GM21619 (cell line): ENCODE measurements at regions not wholly inside any gene's neighbourhood (a gene's known extent, or its start where the extent isn't known, plus 50 kb on each side); places are given as distances from the start of the nearest gene placed in this dataset.
A peak's percentile ranks its signal among the peaks of the same experiment; 100 is the strongest.

ENCODE experiments used
- ATAC-seq: cut with Tn5 transposase; IDR thresholded peaks from one replicate; pipeline ENCODE4 v1.9.1; 2021; ENCODE audit not compliant: unreplicated experiment

GRCh38 chr5:167964529-167964928 lies 326.9 kb upstream of the WWC1 start:
- ATAC-seq: no peak

GRCh38 chr5:167965710-167966109 lies 325.7 kb upstream of the WWC1 start:
- no peak for ATAC-seq

DNA sequence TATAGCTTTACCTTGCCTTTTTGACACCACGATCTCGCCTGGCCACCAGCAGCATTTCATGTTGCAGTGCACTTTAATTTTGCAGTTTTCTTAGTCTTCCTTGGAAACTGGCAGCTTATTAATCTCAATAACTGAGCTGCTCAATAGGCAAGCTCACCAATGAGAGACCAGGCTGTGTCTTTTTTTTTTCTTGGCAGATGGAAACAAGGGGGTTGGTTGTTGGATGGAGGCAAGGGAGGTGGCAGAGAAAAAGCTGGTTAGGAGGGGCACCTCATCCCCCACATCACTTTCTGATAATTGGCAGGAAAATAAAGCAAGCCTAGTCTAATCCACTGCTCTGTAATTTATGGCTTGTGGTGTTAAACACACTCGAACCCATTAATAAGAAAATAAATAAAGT lies 324.5 kb upstream of the WWC1 start:
- no peak for ATAC-seq

- no peak for ATAC-seq
Measured at GRCh38 chr5:167967494-167968177, 323.8 kb upstream of the WWC1 start.

GRCh38 chr5:167968837-167969236 lies 322.6 kb upstream of the WWC1 start:
- no peak for ATAC-seq

GRCh38 chr5:167969998-167970397 lies 321.4 kb upstream of the WWC1 start:
- peak; percentile 71 for ATAC-seq

DNA sequence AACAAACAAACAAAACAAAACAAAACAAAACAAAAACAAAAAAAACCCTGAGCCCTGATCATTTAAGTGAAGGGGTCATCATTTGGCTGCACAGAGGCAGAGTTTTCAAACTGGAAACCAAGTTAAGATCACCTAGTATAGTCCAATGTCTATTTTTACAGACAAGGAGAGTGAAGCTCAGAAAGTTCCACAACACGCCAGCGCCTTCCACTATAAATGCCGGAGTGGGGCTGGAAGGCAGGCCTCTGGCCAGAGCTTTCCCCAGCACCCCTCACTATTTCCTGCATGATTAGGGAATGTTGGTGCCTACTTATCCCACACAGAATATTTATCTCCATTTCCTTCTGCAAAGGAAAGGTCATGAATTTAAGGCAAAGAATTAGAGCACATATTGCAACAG lies 319.7 kb upstream of the WWC1 start:
- no peak for ATAC-seq

DNA sequence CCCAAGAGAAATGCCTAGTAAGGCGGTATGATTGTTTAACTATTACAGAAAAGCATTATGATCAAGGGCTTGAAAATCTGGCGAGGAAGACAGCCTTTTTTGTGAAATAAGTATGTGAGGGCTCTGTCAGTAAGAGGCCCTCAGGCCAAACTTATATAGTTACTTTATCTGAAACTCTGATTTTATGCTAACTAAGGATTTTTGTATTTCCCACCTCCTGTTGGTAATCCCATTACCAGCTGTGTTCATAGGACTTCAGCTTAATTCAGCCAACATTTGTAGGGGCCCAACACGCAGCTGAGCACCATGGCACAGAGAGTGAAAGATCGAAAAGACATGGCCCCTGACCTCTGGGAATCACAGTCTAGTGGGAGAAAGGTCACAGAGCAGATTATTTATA lies 318.3 kb upstream of the WWC1 start:
- ATAC-seq: no peak

DNA sequence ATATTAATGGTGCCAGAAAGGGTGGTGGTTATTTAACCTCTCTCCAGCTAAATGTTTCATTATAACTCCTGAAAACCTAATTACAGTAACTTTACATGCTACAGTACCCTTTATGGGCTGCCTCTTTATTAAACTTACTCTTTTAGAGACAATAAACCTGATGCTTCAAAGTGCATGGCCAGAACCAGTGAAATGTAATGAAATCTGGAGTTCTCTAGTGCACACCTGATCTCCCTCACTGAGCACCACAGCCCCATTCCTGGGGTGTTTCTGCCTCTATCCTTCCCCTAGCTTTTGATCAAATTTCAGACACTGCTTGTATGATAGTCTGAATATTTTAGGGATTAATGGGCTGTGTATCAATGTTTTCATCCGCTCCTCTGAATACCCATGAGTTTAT lies 306.5 kb upstream of the WWC1 start:
- no peak for ATAC-seq

DNA sequence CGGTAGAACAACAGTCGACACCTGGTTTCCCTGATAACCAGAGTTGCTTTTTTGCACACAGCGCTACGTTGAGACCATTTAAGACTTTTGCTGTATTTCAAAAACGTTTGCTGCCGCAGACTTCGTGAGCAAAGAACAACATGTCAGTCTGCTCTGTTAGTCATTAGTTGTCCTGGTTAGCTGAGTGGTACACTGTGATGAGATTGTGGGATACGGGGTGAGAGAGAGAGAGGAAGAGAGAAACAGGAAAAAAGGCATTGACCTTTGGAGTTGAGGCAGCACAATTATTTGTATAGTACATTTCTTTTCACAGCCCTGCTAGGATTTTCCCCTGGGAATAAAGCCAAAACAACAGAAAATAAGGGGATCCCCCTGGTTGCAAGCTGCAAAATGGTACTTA lies 306.1 kb upstream of the WWC1 start:
- no peak for ATAC-seq

DNA sequence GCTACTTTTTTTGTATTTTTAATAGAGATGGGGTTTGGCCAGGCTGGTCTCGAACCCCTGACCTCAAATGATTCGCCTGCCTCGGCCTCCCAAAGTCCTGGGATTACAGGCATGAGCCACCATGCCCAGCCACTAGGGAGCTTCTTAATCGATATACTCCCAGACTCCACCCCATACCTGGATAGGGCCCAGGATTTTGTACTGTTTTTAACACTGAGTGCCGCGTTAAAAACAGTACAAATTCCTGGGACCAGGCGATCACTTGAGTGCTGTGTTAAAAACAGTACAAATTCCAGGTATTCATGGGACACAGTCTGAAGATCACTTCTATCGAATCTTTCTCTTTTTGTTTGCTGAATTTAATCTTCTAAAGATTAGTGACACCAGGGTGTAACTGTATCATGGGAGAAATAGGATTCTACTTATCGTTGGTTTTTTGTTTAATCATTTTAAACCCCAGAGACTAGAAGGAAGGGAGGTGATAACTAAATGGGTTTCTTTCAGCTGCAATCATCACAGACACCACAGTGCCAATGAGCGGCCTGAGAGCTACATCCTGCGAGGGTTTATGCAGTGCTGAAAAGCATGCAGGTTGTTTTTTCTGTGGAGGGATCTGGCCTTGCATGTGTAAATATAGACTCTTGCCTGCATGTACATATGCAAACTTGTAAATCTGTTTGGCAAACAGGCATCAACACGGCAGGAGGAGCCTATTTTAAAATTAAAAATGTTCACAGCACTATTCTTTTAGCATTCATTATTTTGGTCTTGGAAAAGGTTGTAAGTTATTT lies 303.8 kb upstream of the WWC1 start:
- ATAC-seq: no peak

GRCh38 chr5:167992868-167993267 lies 298.6 kb upstream of the WWC1 start:
- no peak for ATAC-seq

DNA sequence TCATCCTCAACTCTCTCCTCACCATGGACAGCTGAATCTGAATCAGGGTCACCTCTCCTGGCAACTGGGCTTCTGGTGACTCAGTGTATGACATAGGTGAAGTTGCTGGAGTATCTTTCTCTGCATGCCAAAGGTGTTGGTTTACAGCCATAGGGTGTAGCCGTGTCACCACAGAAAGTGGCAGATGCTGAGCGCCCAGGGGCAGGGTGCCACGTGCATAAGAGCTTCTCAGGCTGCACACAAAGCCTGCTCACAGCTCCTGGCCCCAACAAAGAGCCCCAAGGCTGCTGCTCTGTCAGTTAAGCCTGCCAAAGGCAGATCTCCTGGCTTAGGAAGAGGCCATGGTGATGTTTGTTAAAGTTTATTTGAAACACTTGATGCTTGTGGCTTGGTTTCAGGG lies 297.7 kb upstream of the WWC1 start:
- no peak for ATAC-seq

- ATAC-seq: no peak
Measured at GRCh38 chr5:167995844-167996425, 295.5 kb upstream of the WWC1 start.

DNA sequence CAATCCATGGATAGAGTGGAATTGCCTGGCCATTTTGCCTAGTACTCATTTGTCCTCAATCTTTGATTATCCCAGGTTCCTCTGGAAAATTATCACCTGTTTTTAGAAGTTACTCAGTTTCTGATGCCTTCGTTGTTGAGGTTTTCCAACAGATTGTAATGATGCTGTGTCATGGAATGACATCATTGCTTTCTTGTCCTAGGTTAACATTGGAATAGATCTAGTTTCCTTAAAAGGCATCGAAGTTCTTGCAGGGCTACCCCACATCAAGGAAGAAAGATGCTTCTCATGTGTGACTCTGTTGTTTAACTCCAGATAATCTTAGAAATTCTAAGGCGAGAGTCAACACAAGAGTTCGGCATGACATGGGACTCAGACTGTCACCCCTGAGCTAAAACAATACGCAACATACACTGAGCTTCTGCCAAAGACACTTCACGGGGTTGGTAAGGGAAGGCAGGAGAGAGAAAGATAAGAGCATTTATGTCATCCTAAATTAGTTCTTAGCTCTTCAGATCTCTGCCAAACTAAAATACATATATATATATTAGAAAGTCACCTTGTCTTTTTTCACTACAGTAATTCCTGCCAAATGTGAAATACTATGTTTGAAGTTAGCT lies 293.2 kb upstream of the WWC1 start:
- no peak for ATAC-seq

DNA sequence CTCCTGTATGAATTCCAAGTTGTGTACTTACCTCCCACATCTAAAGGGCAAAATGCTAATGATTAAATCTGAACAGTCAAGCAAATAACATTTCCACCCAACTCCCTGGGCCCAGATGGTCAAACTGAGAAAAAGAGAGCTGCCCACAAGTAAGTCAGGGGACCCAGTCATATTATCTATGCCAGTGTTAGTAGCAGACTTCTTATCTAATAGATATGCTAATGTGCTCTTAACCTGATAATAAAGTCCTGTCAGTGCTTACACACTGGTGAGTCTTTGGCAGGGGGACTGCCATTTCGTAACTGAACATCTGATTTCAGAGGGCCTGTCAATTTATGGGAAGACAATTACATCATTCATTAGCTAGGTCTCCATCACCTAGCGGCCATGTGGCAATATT lies 292.3 kb upstream of the WWC1 start:
- no peak for ATAC-seq

DNA sequence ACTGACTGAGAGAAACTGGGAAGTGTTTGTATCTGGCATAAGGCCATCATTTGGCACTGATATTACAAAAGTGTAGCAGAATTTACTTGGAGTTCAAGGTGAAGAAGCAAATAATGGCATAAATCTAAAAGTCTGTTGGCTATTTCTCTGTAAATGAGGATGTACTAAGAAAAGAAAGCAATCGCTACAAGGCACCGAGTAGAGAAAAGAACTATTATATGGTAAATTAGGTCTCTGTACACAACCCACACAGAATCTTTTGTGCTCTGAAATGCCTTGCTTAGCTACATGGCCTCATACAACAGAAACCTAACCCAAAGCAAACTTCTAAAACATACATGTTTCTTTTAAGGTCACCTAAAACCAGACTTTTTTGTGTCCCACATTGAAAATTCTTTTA lies 290.1 kb upstream of the WWC1 start:
- ATAC-seq: no peak

GRCh38 chr5:168002116-168002515 lies 289.3 kb upstream of the WWC1 start:
- ATAC-seq: no peak

DNA sequence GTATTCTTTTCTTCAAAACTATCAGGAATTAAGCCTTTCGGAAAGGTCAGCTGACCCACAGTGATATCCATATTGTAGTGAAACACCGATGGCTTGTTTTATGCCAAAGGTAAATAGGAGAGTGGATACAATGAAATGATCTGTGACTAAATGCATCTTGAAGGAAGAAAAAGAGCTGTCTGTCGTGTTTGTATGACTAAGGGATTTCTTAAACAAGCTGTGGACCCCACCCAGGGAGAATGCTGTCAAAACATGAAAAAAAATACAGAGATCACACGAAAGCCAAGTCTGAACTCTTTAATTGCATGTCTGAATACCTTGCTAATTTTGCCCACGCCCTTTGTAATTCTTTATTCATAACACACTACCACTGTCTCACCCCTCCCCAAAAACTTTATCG lies 286.4 kb upstream of the WWC1 start:
- no peak for ATAC-seq

DNA sequence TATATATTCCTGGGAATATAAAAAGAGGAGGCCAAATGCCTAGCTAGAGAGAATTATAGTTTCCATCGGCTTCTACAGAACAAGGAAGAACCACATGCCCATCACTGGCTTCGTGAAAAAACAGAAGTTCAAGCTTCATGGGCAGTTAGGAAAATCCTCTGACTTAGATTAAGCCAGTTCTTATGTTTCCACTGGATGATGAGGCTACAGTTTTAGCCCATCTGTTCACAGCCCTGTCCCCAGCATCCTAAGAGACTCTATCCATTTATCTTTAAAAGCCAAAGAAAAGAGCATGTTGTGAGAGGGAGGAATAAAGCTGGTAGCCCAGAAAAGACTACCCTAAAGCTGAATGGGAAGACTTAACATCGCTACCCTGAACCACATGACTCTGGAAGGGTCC lies 285.5 kb upstream of the WWC1 start:
- ATAC-seq: no peak

- no peak for ATAC-seq
Measured at GRCh38 chr5:168006456-168007130, 284.9 kb upstream of the WWC1 start.
